KMS-11 (cell line): ENCODE measurements at regions not wholly inside any gene's neighbourhood (a gene's known extent, or its start where the extent isn't known, plus 50 kb on each side); places are given as distances from the start of the nearest gene placed in this dataset.

Experiments used
- H2AFZ ChIP-seq: fragments of 200-600 bp; sonication (generic); 2 replicates; pipeline ENCODE4 v1.6.1; 2016; ENCODE audit warnings: antibody characterized with exemption, mixed run types, low read depth
- H3K27ac ChIP-seq: fragments of 200-600 bp; sonication (generic); 2 replicates; pipeline ENCODE4 v1.6.1; 2016; ENCODE audit warnings: mild to moderate bottlenecking, mixed run types
- H3K27me3 ChIP-seq: fragments of 200-600 bp; sonication (generic); 2 replicates; pipeline ENCODE4 v1.6.1; 2017; ENCODE audit warnings: mild to moderate bottlenecking, low read depth, mixed run types, moderate library complexity; ENCODE audit not compliant: insufficient read depth
- H3K36me3 ChIP-seq: fragments of 200-600 bp; sonication (generic); 2 replicates; pipeline ENCODE4 v1.6.1; 2017; ENCODE audit warnings: mild to moderate bottlenecking, mixed run types; ENCODE audit not compliant: insufficient read depth
- H3K4me1 ChIP-seq: fragments of 200-600 bp; sonication (generic); 2 replicates; pipeline ENCODE4 v1.6.1; 2016; ENCODE audit warnings: mild to moderate bottlenecking, low read depth, mixed run types; ENCODE audit not compliant: poor library complexity, severe bottlenecking
- H3K4me2 ChIP-seq: fragments of 200-600 bp; sonication (generic); 2 replicates; pipeline ENCODE4 v1.7.0; 2016; ENCODE audit warnings: mild to moderate bottlenecking, mixed run types
- H3K4me3 ChIP-seq: fragments of 200-600 bp; sonication (generic); IDR thresholded peaks from 2 replicates; pipeline ENCODE4 v1.6.1; 2017; ENCODE audit warnings: low read depth, low read length, mixed read lengths; ENCODE audit not compliant: insufficient read depth
- H3K79me2 ChIP-seq: fragments of 200-600 bp; sonication (generic); 2 replicates; pipeline ENCODE4 v1.6.1; 2016; ENCODE audit warnings: low read depth, mixed run types; ENCODE audit not compliant: insufficient read depth
- H3K9ac ChIP-seq: fragments of 200-600 bp; sonication (generic); 2 replicates; pipeline ENCODE4 v1.6.1; 2016; ENCODE audit warnings: mild to moderate bottlenecking, mixed run types
- H4K20me1 ChIP-seq: fragments of 200-600 bp; sonication (generic); 2 replicates; pipeline ENCODE4 v1.6.1; 2016; ENCODE audit warnings: mild to moderate bottlenecking, mixed run types; ENCODE audit not compliant: insufficient read depth
- TF ChIP-seq, protein P1 (sequence below): fragments of 200-600 bp; sonication (generic); conservative IDR thresholded peaks from 2 replicates; pipeline ENCODE4 v1.6.1; 2017; ENCODE audit warnings: low read depth, mild to moderate bottlenecking, antibody characterized with exemption, low read length, moderate library complexity, mixed read lengths

DNA sequence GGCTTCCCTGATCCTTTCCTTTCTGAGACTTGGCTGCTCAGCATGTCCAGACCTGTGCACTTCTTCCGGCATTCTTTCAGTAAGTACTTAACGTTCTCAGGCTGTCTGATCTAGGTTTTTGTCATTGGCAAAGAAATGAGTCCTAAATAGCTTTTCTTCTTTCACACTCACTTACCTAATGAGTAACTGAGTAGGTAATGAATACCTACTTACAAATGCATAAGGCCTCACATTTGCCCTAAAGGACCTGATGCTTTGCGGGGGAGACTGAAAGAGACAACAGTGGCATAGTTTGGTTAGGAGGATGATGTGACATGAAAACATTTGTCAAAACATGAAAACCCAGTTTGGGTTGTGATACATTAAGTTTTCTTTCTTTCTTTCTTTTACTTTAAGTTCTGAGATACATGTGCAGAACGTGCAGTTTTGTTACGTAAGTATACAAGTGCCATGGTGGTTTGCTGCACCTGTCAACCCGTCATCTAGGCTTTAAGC is 516.7 kb upstream of the CFAP20DC start:
- Histone ChIP-seq H3K4me2 (no peak overlapping the region), H3K27me3 (no peaks in the 10 kb centered on the region), H3K4me3 (no peak overlapping the region), H3K27ac (no peak overlapping the region), H2AFZ (no peak overlapping the region), H3K9ac (no peak overlapping the region), H3K36me3 (no peaks in the 10 kb centered on the region), H3K4me1 (no peaks in the 10 kb centered on the region), H3K79me2 (no peaks in the 10 kb centered on the region), H4K20me1 (no peaks in the 10 kb centered on the region)
- TF ChIP-seq, protein P1, sequence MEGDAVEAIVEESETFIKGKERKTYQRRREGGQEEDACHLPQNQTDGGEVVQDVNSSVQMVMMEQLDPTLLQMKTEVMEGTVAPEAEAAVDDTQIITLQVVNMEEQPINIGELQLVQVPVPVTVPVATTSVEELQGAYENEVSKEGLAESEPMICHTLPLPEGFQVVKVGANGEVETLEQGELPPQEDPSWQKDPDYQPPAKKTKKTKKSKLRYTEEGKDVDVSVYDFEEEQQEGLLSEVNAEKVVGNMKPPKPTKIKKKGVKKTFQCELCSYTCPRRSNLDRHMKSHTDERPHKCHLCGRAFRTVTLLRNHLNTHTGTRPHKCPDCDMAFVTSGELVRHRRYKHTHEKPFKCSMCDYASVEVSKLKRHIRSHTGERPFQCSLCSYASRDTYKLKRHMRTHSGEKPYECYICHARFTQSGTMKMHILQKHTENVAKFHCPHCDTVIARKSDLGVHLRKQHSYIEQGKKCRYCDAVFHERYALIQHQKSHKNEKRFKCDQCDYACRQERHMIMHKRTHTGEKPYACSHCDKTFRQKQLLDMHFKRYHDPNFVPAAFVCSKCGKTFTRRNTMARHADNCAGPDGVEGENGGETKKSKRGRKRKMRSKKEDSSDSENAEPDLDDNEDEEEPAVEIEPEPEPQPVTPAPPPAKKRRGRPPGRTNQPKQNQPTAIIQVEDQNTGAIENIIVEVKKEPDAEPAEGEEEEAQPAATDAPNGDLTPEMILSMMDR: no peak

DNA sequence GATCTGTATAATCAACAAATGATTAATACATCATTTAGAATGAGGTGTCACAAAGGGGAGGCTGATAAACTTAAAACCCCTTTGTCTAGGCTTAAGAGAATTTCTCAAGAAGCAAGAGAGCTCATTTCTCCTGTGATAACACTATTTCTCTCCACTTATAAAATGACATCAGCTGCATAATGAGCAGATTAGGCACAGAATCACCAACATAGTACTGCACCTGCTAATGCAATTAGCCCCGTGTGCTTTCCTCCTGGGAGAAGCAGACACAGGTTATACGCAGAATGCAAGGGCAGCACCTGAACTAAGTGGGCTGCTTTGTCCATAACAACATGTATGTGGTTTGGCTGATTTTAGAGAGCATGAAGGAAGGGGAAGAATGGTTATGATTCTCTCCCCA is 515.3 kb upstream of the CFAP20DC start:
- Histone ChIP-seq H3K79me2 (no peaks in the 10 kb centered on the region), H3K36me3 (no peaks in the 10 kb centered on the region), H3K4me2 (no peak overlapping the region), H3K9ac (no peak overlapping the region), H3K27me3 (no peaks in the 10 kb centered on the region), H3K4me3 (no peak overlapping the region), H4K20me1 (no peaks in the 10 kb centered on the region), H3K27ac (no peak overlapping the region), H3K4me1 (no peaks in the 10 kb centered on the region), H2AFZ (no peak overlapping the region)
- TF ChIP-seq, protein P1: no peak

DNA sequence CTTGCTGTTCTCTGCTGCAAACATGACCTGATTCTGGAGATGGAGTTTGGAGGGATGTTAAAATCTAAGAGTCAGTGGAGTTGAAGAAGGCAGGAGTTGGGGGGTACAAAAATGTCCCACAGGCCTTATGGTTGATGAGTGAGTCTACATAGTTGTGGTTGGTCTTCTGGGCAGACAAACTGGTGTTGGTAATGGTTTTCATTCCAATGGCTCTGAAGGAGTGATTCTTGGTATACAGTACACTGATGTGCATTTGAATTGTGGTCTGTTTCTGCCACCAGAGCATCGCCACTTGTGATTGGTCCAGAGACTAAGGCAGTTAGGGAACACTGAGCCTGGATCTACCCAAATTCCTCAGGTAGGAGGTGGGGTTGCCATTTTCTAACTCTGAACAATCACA is 514.1 kb upstream of the CFAP20DC start:
- Histone ChIP-seq H3K4me2 (no peak overlapping the region), H3K27ac (no peak overlapping the region), H3K36me3 (no peaks in the 10 kb centered on the region), H2AFZ (no peak overlapping the region), H3K4me1 (no peaks in the 10 kb centered on the region), H3K27me3 (no peaks in the 10 kb centered on the region), H3K4me3 (no peak overlapping the region), H3K9ac (no peak overlapping the region), H3K79me2 (no peaks in the 10 kb centered on the region), H4K20me1 (no peaks in the 10 kb centered on the region)
- TF ChIP-seq, protein P1: no peak

DNA sequence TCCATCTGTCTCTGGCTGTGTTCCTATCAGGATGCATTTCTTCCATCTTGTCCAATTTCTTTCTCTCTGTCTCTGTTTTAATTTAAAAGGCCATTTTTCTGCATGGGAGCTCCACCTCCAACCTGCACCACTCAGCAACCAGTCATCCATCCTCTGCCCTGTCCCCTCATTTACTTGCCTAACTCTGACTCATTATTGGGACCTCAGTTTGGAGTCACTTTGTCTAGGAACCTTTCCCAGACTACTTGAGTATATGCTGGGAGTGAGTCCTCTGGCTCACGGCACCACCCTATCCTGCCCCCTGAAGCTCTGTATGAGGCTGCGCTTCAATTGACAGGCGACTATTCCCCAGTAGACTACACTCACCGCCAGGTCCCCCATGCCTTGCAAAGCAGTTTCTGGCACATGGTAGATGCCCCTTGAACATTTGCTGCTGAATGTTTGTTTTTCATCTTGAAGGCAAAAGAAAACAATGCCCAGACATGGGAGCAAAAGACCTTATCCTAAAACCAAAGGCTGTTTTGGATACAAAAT is 513.3 kb upstream of the CFAP20DC start:
- TF ChIP-seq, protein P1: no peak
- no peak overlapping the region for H3K4me3 ChIP-seq
- H3K36me3 ChIP-seq: no peaks in the 10 kb centered on the region
- no peak overlapping the region for H3K4me2 ChIP-seq
- H4K20me1 ChIP-seq: no peaks in the 10 kb centered on the region
- no peaks in the 10 kb centered on the region for H3K4me1 ChIP-seq
- no peaks in the 10 kb centered on the region for H3K79me2 ChIP-seq
- H3K9ac ChIP-seq: no peak overlapping the region
- H3K27ac ChIP-seq: no peak overlapping the region
- no peak overlapping the region for H2AFZ ChIP-seq
- H3K27me3 ChIP-seq: no peaks in the 10 kb centered on the region
